GM12872 (cell line): ENCODE measurements at regions not wholly inside any gene's neighbourhood (a gene's known extent, or its start where the extent isn't known, plus 50 kb on each side); places are given as distances from the start of the nearest gene placed in this dataset.

ENCODE experiments used
- CTCF ChIP-seq: IDR thresholded peaks from 3 replicates; pipeline ENCODE4 v1.5.1; 2011; ENCODE audit warnings: low read depth, mild to moderate bottlenecking, low read length, moderate library complexity; ENCODE audit not compliant: insufficient read depth

- TF ChIP-seq CTCF: no peak
Measured at GRCh38 chr3:107436029-107436428, 58.8 kb downstream of the CCDC54 start.

- TF ChIP-seq CTCF: no peak
Measured at GRCh38 chr3:107438671-107439070, 61.4 kb downstream of the CCDC54 start.

- TF ChIP-seq CTCF: no peak
Measured at GRCh38 chr3:107441617-107442016, 64.4 kb downstream of the CCDC54 start.

GRCh38 chr3:107443461-107443860, 66.2 kb downstream of the CCDC54 start:
- no peak for TF ChIP-seq CTCF

- no peak for TF ChIP-seq CTCF
Measured at GRCh38 chr3:107446706-107447105, 69.5 kb downstream of the CCDC54 start.

- no peak for TF ChIP-seq CTCF
Measured at GRCh38 chr3:107450254-107450893, 72.4 kb upstream of the BBX start.

- no peak for TF ChIP-seq CTCF
Measured at GRCh38 chr3:107452436-107452835, 70.3 kb upstream of the BBX start.
